GM12891 (cell line): ENCODE measurements at regions not wholly inside any gene's neighbourhood (a gene's known extent, or its start where the extent isn't known, plus 50 kb on each side); places are given as distances from the start of the nearest gene placed in this dataset.

Experiments used
- POLR2A ChIP-seq: IDR thresholded peaks from 2 replicates; pipeline ENCODE4 v1.6.1; 2011; ENCODE audit warnings: low read depth, low read length, control low read depth
- POLR2AphosphoS5 ChIP-seq: IDR thresholded peaks from 2 replicates; pipeline ENCODE4 v1.6.1; 2011; ENCODE audit warnings: low read depth, low read length, control low read depth

- TF ChIP-seq POLR2A (no peak), POLR2AphosphoS5 (no peak)
These were observed 553.0 kb upstream of the CPEB2 start for GRCh38 chr4:14449308-14449707.
